ENCODE measurements at regions not wholly inside any gene's neighbourhood (a gene's known extent, or its start where the extent isn't known, plus 50 kb on each side); places are given as distances from the start of the nearest gene placed in this dataset.

DNA sequence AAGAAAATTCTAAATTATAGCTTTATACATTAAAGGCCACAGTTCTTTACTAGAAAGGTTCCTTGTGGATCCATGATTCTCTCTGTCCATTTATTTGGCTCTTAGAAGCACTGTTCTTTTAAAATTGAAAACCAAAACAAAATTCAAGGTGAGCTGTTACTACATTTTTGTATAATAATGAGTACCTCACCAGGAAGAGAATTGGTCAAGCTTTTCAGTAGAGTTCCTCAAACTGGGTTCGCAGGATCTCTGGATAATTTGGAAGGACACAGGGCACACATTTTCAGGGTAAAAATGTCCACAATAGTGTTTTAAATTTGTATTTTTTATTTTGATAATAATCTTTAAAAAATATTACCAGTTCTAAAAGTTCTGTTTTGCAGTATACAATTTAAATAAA, 93.0 kb downstream of the PPP1R3A start:
- no peak for DNase-seq (ENCODE audit: low spot score)
- in situ Hi-C loops (cut with HindIII; ENCODE audit: low sequenced_read_pairs): no loop called here

- no peak for DNase-seq (ENCODE audit: low spot score)
- in situ Hi-C loops (cut with HindIII; ENCODE audit: low sequenced_read_pairs): no loop called here
Observed at GRCh38 chr7:113824117-113824823, 94.5 kb downstream of the PPP1R3A start.

GRCh38 chr7:113819474-113819873, 99.3 kb downstream of the PPP1R3A start:
- in situ Hi-C loops (cut with HindIII; ENCODE audit: low sequenced_read_pairs): no loop called here
- no peak for DNase-seq (ENCODE audit: low spot score)

DNA sequence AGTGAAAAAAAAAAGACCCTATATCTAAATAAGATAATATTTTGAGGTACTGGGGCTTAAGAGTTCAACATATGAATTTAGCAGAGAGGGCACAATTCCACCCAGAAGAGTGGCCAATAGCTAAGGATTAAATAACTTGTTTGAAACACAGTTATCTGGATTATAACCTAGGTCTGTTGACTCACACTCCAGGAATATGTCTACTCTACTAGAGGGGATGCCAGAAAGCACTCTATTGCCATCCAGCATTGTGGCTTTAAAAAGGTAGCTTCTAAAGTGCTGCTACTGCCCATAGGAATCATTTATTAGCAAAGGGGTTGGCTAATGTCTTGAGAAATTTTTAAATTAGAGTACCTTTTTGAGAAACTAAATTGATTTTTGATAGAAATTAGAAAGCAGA, 102.2 kb downstream of the PPP1R3A start:
- DNase-seq (ENCODE audit: low spot score): no peak

DNA sequence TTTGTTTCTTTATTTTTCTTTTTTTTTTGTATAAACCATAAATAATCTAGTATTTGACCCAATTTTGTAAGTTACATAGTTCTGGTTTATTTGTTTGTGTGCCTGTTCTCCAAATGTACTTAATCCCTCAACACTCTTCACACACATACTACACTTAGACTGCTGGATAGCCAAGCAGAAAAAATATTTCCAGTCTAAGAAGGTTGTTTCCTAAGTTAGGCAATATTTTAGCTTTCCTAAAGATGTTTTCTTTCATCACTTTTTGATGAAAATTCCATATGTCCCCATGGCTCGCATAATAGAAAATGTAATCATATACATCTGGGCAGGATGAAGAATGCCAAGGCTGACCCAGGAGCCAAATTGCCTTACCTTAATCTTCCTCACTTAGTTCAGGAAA, 105.3 kb downstream of the PPP1R3A start:
- no peak for DNase-seq (ENCODE audit: low spot score)
- in situ Hi-C loops (cut with HindIII; ENCODE audit: low sequenced_read_pairs): no loop called here

More for the DNA sequence above, 102.2 kb downstream of the PPP1R3A start:
- in situ Hi-C loops (cut with HindIII; ENCODE audit: low sequenced_read_pairs): no loop called here

DNA sequence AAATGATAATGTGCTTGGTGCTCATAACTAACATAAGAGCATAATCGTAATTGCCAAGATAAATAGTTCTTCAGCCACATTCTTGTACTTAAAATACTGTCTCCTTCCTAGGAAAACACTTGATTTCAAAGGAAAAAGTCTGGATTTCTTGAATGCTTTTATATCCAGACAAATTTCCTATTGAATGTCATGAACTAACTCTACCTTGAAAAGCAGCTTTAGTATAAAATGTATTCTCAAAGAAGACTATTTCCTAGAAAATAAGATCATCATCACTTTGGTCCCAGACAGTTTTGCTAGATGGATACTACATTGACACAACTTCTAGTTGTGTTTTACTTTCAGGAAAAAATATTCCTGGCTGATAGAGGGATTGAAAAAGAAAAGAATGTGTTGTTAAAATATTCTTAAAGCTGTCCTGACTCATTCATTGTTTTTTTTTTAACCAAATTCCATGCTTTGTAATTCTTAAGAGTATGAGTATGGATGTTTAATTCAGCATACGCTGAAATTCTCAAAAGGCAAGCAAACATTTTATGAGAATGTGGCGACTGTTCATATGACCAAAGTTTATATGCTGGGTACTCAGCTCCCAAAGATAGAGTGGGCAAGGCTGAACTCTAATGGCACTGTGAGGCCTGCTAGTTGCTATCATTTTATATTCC, 106.1 kb downstream of the PPP1R3A start:
- in situ Hi-C loops (cut with HindIII; ENCODE audit: low sequenced_read_pairs): no loop called here
- DNase-seq (ENCODE audit: low spot score): no peak

DNA sequence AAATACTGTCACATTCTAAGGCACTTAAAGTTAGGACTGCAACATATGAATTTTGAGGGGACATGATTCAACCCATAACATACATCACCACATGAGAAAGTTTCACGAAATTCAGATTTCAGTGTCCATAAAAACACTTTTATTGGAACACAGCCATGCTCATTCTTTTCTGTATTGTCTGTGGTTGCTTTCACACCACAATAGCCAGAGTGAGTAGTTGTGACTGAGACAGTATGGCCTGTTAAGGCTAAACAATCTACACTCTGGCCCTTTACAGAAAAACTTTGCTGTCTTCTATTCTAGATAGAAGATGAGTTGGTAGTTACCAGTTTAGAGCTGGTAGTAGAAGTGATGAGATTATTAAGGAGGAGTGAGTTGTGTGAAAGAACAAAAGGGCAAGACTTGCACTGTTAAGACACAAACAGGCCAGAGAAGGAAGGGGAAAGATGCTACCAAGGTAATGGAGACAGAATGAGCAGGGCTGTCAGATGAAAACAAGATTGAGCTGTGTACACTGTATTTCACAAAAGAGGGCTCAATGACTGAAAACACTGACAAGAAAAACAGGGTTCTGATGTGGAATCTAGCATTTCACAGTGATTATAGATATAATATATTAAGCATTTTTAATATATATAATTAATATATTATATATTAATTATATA, 108.6 kb downstream of the PPP1R3A start:
- in situ Hi-C loops (cut with HindIII; ENCODE audit: low sequenced_read_pairs): no loop called here
- DNase-seq (ENCODE audit: low spot score): no peak

DNA sequence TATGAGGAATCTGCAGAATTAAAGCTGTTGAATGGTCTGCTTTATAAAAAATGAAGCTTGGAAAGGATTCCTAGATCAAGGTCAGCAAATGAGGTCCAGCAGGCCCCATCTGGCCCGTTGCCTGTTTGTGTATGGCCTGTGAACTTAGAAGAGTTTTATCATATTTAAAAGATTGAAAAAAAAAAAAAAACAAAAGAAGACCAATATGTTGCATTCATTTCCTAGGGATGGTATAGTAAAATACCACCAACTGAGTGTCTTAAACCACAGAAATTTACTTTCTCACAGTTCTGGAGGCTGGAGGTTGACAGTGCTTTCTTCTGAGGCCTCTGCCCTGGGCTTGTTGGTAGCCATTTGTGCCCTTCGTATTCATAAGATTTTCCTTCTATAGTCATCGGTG, 109.2 kb downstream of the PPP1R3A start:
- DNase-seq (ENCODE audit: low spot score): no peak
- in situ Hi-C loops (cut with HindIII; ENCODE audit: low sequenced_read_pairs): no loop called here

GRCh38 chr7:113806633-113807327, 112.0 kb downstream of the PPP1R3A start:
- in situ Hi-C loops (cut with HindIII; ENCODE audit: low sequenced_read_pairs): no loop called here
- no peak for DNase-seq (ENCODE audit: low spot score)

DNA sequence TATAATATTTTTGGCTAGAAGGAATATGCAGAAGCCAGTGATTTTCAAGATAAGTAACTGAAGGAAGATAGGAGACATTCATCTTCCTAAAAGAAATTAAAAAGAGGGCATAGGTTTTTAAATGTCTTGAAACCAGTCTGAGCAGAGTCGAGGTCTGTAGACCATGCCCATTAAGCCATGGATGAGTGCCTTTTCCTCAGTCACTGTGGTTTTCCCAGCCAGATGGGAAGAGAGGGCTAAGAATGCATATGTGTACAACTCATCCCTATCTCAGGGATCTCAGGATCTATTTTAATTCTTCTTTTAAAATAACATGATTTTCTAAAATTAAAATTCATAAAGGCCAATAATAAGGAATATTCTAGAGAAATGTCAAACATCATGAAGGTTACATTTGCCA, 112.8 kb downstream of the PPP1R3A start:
- in situ Hi-C loops (cut with HindIII; ENCODE audit: low sequenced_read_pairs): no loop called here
- no peak for DNase-seq (ENCODE audit: low spot score)

GRCh38 chr7:113804475-113805095, 114.2 kb downstream of the PPP1R3A start:
- DNase-seq (ENCODE audit: low spot score): no peak
- in situ Hi-C loops (cut with HindIII; ENCODE audit: low sequenced_read_pairs): no loop called here

- no peak for DNase-seq (ENCODE audit: low spot score)
- in situ Hi-C loops (cut with HindIII; ENCODE audit: low sequenced_read_pairs): no loop called here
Observed at GRCh38 chr7:113801751-113802150, 117.1 kb downstream of the PPP1R3A start.

- no peak for DNase-seq (ENCODE audit: low spot score)
- in situ Hi-C loops (cut with HindIII; ENCODE audit: low sequenced_read_pairs): no loop called here
Observed at GRCh38 chr7:113800826-113801225, 118.0 kb downstream of the PPP1R3A start.

- no peak for DNase-seq (ENCODE audit: low spot score)
- in situ Hi-C loops (cut with HindIII; ENCODE audit: low sequenced_read_pairs): no loop called here
Observed at GRCh38 chr7:113799896-113800295, 118.9 kb downstream of the PPP1R3A start.

DNA sequence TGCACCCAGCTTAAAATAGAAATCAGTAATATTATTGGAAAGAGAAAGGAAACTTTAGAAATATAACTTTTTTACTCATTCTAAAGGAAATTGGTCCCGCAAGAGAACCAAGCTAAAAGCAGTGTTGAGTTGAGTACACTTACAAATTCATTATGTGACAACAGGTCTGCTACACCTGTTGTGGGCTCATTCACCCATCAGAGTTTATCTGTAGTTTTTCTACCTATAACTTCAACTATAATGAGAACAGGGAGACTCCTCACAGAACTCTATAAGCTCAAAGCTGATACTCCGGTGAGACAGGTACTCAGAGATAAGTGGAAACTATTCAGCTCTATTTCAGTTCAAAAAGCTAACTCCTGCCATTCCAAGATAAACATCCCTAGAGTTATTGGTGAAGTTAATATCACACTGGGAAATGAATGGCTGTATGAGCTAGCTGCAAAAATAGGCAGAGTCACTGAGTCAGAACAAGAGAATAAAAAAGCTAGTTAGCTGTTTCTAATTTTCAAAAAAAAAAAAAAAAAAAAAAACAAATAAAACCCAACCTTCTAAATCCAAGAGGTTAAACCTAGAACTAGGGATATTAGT, 121.3 kb downstream of the PPP1R3A start:
- in situ Hi-C loops (cut with HindIII; ENCODE audit: low sequenced_read_pairs): no loop called here
- DNase-seq (ENCODE audit: low spot score): no peak

DNA sequence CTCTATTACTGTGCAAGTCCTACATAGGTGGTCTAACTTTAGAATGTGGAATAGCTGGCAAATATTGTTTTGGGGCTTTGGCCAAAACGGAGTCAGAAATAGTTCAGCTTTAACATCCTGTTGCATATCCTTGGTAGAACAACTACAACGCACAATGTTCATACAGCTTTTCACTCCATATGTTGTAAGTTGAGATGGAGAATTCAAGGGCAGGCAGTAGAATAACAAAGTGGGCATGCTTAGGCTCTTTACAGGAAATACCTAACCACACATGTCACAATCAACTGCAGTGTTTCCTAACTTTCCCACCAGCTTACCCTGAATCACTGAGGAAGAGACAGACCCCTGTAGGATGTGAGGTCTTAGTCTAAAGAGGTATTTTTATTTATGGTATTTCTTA, 122.3 kb downstream of the PPP1R3A start:
- no peak for DNase-seq (ENCODE audit: low spot score)
- in situ Hi-C loops (cut with HindIII; ENCODE audit: low sequenced_read_pairs): no loop called here

DNA sequence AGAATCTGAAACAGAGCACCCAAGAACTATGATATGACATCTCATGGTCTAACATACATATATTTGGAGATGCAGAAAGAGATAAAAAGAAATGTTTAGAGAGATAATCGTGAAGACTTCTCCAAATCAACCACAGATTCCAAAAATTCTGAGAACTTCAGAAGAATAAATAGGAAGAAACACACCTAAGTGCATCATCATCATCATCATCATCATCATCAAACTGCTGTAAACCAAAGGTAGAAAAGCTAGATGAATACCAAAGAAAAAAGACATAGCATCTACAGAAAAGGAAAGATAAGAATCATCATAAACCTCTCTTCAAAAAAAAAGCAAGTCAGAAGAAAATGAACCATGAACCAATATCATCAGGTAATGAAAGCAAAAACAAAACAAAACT, 124.2 kb downstream of the PPP1R3A start:
- no peak for DNase-seq (ENCODE audit: low spot score)
- in situ Hi-C loops (cut with HindIII; ENCODE audit: low sequenced_read_pairs): no loop called here

DNA sequence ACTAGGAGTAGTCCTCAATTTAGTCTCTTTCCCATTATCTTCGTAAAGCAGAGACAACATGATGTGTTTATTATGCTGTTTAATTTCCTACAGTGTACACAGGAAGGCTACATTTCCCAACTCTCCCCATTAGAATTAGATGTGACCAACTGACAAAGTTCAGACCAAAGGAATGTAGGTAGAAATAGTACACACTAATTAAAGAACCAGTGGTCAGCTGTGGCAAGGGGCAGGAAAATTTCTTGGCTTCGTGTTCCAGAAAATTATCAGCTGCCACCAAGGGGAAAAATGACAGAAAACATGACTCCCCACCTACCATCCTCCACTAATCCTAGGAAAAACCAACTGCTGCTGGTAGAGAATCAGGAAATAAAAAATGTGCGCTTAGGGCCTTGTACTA, 125.6 kb downstream of the PPP1R3A start:
- in situ Hi-C loops (cut with HindIII; ENCODE audit: low sequenced_read_pairs): no loop called here
- DNase-seq (ENCODE audit: low spot score): no peak

GRCh38 chr7:113790025-113790424, 128.8 kb downstream of the PPP1R3A start:
- in situ Hi-C loops (cut with HindIII; ENCODE audit: low sequenced_read_pairs): no loop called here
- no peak for DNase-seq (ENCODE audit: low spot score)

All from G401 (cell line).